ENCODE measurements at regions not wholly inside any gene's neighbourhood (a gene's known extent, or its start where the extent isn't known, plus 50 kb on each side); places are given as distances from the start of the nearest gene placed in this dataset.

GRCh38 chr17:36862116-36862920, 75.0 kb upstream of the LHX1 start:
- no peaks in the 10 kb centered on the region for H3K9me3 Mint-ChIP-seq (ENCODE audit: low read depth)
- no peaks in the 10 kb centered on the region for H3K36me3 Mint-ChIP-seq (ENCODE audit: insufficient read depth)
- no peak overlapping the region for H3K27ac Mint-ChIP-seq
- no peak overlapping the region for H3K4me3 Mint-ChIP-seq (ENCODE audit: low read depth)
- H3K27me3 Mint-ChIP-seq, result peaks cover 15% of the 10 kb centered on the region
- no peak for DNase-seq (ENCODE audit: low spot score, unreplicated experiment)
- TF ChIP-seq CTCF (IDR thresholded peaks at IDR 0.05; ENCODE audit: unreplicated experiment), result no peak
- peaks cover 9% of the 10 kb centered on the region for H3K4me1 Mint-ChIP-seq (ENCODE audit: low read depth)

- no peak overlapping the region for H3K27ac Mint-ChIP-seq
- no peaks in the 10 kb centered on the region for H3K36me3 Mint-ChIP-seq (ENCODE audit: insufficient read depth)
- no peak for TF ChIP-seq CTCF (IDR thresholded peaks at IDR 0.05; ENCODE audit: unreplicated experiment)
- no peaks in the 10 kb centered on the region for H3K9me3 Mint-ChIP-seq (ENCODE audit: low read depth)
- peaks cover 9% of the 10 kb centered on the region for H3K4me1 Mint-ChIP-seq (ENCODE audit: low read depth)
- DNase-seq (ENCODE audit: low spot score, unreplicated experiment), result no peak
- no peak overlapping the region for H3K4me3 Mint-ChIP-seq (ENCODE audit: low read depth)
- H3K27me3 Mint-ChIP-seq, result peaks cover 15% of the 10 kb centered on the region
These were observed 74.1 kb upstream of the LHX1 start for GRCh38 chr17:36863131-36863530.

GRCh38 chr17:36863676-36864612, 73.3 kb upstream of the LHX1 start:
- H3K27ac Mint-ChIP-seq, result no peak overlapping the region
- H3K9me3 Mint-ChIP-seq (ENCODE audit: low read depth), result no peaks in the 10 kb centered on the region
- no peaks in the 10 kb centered on the region for H3K36me3 Mint-ChIP-seq (ENCODE audit: insufficient read depth)
- H3K27me3 Mint-ChIP-seq, result peaks cover 15% of the 10 kb centered on the region
- H3K4me3 Mint-ChIP-seq (ENCODE audit: low read depth), result no peak overlapping the region
- peaks cover 9% of the 10 kb centered on the region for H3K4me1 Mint-ChIP-seq (ENCODE audit: low read depth)
- no peak for TF ChIP-seq CTCF (IDR thresholded peaks at IDR 0.05; ENCODE audit: unreplicated experiment)
- no peak for DNase-seq (ENCODE audit: low spot score, unreplicated experiment)

GRCh38 chr17:36864827-36865430, 72.3 kb upstream of the LHX1 start:
- no peak for TF ChIP-seq CTCF (IDR thresholded peaks at IDR 0.05; ENCODE audit: unreplicated experiment)
- no peak for DNase-seq (ENCODE audit: low spot score, unreplicated experiment)
- no peak overlapping the region for H3K27ac Mint-ChIP-seq
- H3K36me3 Mint-ChIP-seq (ENCODE audit: insufficient read depth), result no peaks in the 10 kb centered on the region
- peaks cover 17% of the 10 kb centered on the region for H3K27me3 Mint-ChIP-seq
- H3K4me1 Mint-ChIP-seq (ENCODE audit: low read depth), result peaks cover 9% of the 10 kb centered on the region
- no peak overlapping the region for H3K4me3 Mint-ChIP-seq (ENCODE audit: low read depth)
- H3K9me3 Mint-ChIP-seq (ENCODE audit: low read depth), result no peaks in the 10 kb centered on the region

GRCh38 chr17:36867716-36868341, 69.4 kb upstream of the LHX1 start:
- Mint-ChIP-seq H3K27ac (no peak overlapping the region), H3K27me3 (peaks cover 20% of the 10 kb centered on the region), H3K4me1 (ENCODE audit: low read depth) (peaks cover 3% of the 10 kb centered on the region), H3K4me3 (ENCODE audit: low read depth) (no peak overlapping the region), H3K36me3 (ENCODE audit: insufficient read depth) (no peaks in the 10 kb centered on the region), H3K9me3 (ENCODE audit: low read depth) (no peaks in the 10 kb centered on the region)
- no peak for DNase-seq (ENCODE audit: low spot score, unreplicated experiment)
- TF ChIP-seq CTCF (IDR thresholded peaks at IDR 0.05; ENCODE audit: unreplicated experiment), result no peak
